Trophoblast cell (in vitro differentiated cells and primary cell): ENCODE measurements at regions not wholly inside any gene's neighbourhood (a gene's known extent, or its start where the extent isn't known, plus 50 kb on each side); places are given as distances from the start of the nearest gene placed in this dataset.
A peak's percentile ranks its signal among the peaks of the same experiment; 100 is the strongest.

ENCODE experiments used
- DNase-seq, 2 donors: peaks; one replicate each; pipeline ENCODE4 v3.0.0-alpha.2; 2016
- H2AFZ ChIP-seq: 2 replicates; pipeline ENCODE4 v1.6.1; 2013; ENCODE audit warnings: low read length, moderate library complexity, mild to moderate bottlenecking; ENCODE audit not compliant: insufficient read depth, poor library complexity
- H2AK5ac ChIP-seq: 2 replicates; pipeline ENCODE4 v1.6.1; 2013; ENCODE audit warnings: mild to moderate bottlenecking, low read length
- H2BK120ac ChIP-seq: 2 replicates; pipeline ENCODE4 v1.6.1; 2013; ENCODE audit warnings: low read length, mild to moderate bottlenecking, moderate library complexity; ENCODE audit not compliant: insufficient read depth, poor library complexity
- H2BK12ac ChIP-seq: 2 replicates; pipeline ENCODE4 v1.6.1; 2013; ENCODE audit warnings: mild to moderate bottlenecking, low read length, moderate library complexity
- H2BK5ac ChIP-seq: 2 replicates; pipeline ENCODE4 v1.6.1; 2013; ENCODE audit warnings: low read length, low read depth, moderate library complexity, mild to moderate bottlenecking; ENCODE audit not compliant: poor library complexity
- H3K14ac ChIP-seq: 2 replicates; pipeline ENCODE4 v1.6.1; 2013; ENCODE audit warnings: mild to moderate bottlenecking, low read length
- H3K18ac ChIP-seq: 2 replicates; pipeline ENCODE4 v1.6.1; 2013; ENCODE audit warnings: mild to moderate bottlenecking, low read length
- H3K23ac ChIP-seq: 2 replicates; pipeline ENCODE4 v1.6.1; 2013; ENCODE audit warnings: low read length
- H3K27ac ChIP-seq: 2 replicates; pipeline ENCODE4 v1.5.1; 2013; ENCODE audit warnings: low read depth, mild to moderate bottlenecking, inconsistent platforms, low read length, moderate library complexity
- H3K27me3 ChIP-seq: 2 replicates; pipeline ENCODE4 v1.6.1; 2013; ENCODE audit warnings: inconsistent platforms, mild to moderate bottlenecking, low read length, moderate library complexity; ENCODE audit not compliant: insufficient read depth
- H3K36me3 ChIP-seq, 2 experiments: 1 replicate in 1 of 2; 2 replicates in 1 of 2; pipeline ENCODE4 v1.6.1; 2013; ENCODE audit warnings: low read length in 2 of 2, mild to moderate bottlenecking in 2 of 2, moderate library complexity in 1 of 2; ENCODE audit not compliant: insufficient read depth in 2 of 2, control insufficient read depth in 1 of 2
- H3K4ac ChIP-seq: 2 replicates; pipeline ENCODE4 v1.6.1; 2013; ENCODE audit warnings: low read depth, mild to moderate bottlenecking, low read length, moderate library complexity
- H3K4me1 ChIP-seq, 2 experiments: 1 replicate in 1 of 2; 2 replicates in 1 of 2; pipeline ENCODE4 v1.6.1; 2013; ENCODE audit warnings: low read length in 2 of 2, mild to moderate bottlenecking in 2 of 2, moderate library complexity in 1 of 2; ENCODE audit not compliant: insufficient read depth in 2 of 2, control insufficient read depth in 1 of 2
- H3K4me2 ChIP-seq: 2 replicates; pipeline ENCODE4 v1.6.1; 2013; ENCODE audit warnings: inconsistent platforms, mild to moderate bottlenecking, low read length, moderate library complexity
- H3K4me3 ChIP-seq: 2 replicates; pipeline ENCODE4 v1.5.1; 2013; ENCODE audit warnings: mild to moderate bottlenecking, low read depth, low read length, inconsistent platforms
- H3K79me1 ChIP-seq: one replicate; pipeline ENCODE4 v1.6.1; 2013; ENCODE audit warnings: low read length
- H3K79me2 ChIP-seq: 2 replicates; pipeline ENCODE4 v1.6.1; 2013; ENCODE audit warnings: low read length, mild to moderate bottlenecking; ENCODE audit not compliant: control insufficient read depth, insufficient read depth, poor library complexity
- H3K9ac ChIP-seq: 2 replicates; pipeline ENCODE4 v1.6.1; 2013; ENCODE audit warnings: mild to moderate bottlenecking, low read length
- H3K9me3 ChIP-seq: 2 replicates; pipeline ENCODE4 v1.6.1; 2013; ENCODE audit warnings: low read depth, mild to moderate bottlenecking, control low read depth, inconsistent platforms, low read length; ENCODE audit not compliant: insufficient read depth
- H4K12ac ChIP-seq: 2 replicates; pipeline ENCODE4 v1.6.1; 2013; ENCODE audit warnings: low read depth, mild to moderate bottlenecking, low read length, moderate library complexity
- H4K8ac ChIP-seq: 2 replicates; pipeline ENCODE4 v1.6.1; 2013; ENCODE audit warnings: low read depth, mild to moderate bottlenecking, low read length, moderate library complexity
- H4K91ac ChIP-seq: one replicate; pipeline ENCODE4 v1.6.1; 2013; ENCODE audit warnings: low read depth, mild to moderate bottlenecking, low read length, moderate library complexity
- WGBS: extraction: QIAGEN DNeasy Blood & Tissue Kit; methylation state at CpG from one replicate; pipeline ENCODE4 v1.1.7; 2013; ENCODE audit warnings: missing lambda C conversion rate; ENCODE audit not compliant: insufficient read length, insufficient coverage; ENCODE audit errors: extremely low coverage; 5-methylcytosine and 5-hydroxymethylcytosine counted together

DNA sequence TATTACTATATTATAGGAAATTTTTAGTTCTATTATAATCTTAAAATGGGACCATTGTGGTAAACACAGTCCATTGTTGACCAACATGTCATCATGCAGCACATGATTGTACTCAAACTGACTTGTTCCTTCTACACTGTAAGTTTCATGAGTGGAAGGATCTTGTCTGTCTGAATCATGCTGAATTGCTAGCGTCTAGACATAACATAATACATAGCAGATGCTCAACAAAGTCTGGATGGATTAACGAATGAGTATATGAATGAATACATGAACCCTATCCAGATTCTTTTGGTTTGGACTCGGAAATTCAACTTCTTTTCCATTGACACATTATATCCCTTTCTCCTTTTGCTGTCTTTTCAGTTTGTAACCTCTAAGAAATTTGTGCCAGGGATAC is 429.2 kb upstream of the SGCD start:
- Histone ChIP-seq H3K27me3 (no peaks in the 10 kb centered on the region), H4K91ac (no peak overlapping the region), H3K27ac (no peak overlapping the region), H3K36me3 (no peaks in the 10 kb centered on the region), H3K4me1 (no peaks in the 10 kb centered on the region), H4K12ac (no peak overlapping the region), H2AK5ac (no peak overlapping the region), H3K18ac (no peak overlapping the region), H3K9me3 (no peaks in the 10 kb centered on the region), H3K79me2 (no peaks in the 10 kb centered on the region), H3K4me3 (no peak overlapping the region), H3K4me2 (no peak overlapping the region), H2AFZ (no peak overlapping the region), H4K8ac (no peak overlapping the region), H3K79me1 (no peaks in the 10 kb centered on the region), H3K9ac (no peak overlapping the region), H2BK12ac (no peak overlapping the region), H2BK120ac (no peak overlapping the region), H2BK5ac (no peak overlapping the region), H3K23ac (no peak overlapping the region), H3K14ac (no peak overlapping the region), H3K4ac (no peak overlapping the region)
- DNase-seq = no peak
- no CpG with 5 or more reads among the region's 3 CpGs for WGBS

DNA sequence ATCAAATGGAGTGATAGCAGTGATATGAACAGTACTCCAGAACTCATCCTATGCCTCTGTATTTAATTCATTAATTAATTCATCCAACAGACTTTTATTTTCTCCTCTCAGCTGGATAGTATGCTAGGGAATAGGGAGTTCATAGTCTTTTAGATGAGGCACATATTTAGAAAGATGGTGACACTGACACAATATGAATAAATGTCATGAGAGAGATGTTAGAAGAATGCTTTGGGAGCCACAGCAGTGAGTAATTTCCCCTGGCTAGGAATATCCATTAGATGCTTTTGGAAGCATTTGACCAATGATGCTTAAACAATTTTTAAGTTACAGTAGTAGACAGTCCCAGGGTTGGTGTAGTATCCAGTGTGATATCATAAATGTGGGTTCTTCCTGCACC is 428.7 kb upstream of the SGCD start:
- Histone ChIP-seq H3K4me1 (no peaks in the 10 kb centered on the region), H3K9me3 (no peaks in the 10 kb centered on the region), H4K8ac (no peak overlapping the region), H2BK5ac (no peak overlapping the region), H3K9ac (no peak overlapping the region), H4K12ac (no peak overlapping the region), H3K18ac (no peak overlapping the region), H3K27me3 (no peaks in the 10 kb centered on the region), H3K4me2 (no peak overlapping the region), H3K79me2 (no peaks in the 10 kb centered on the region), H3K4me3 (no peak overlapping the region), H3K4ac (no peak overlapping the region), H2AFZ (no peak overlapping the region), H3K23ac (no peak overlapping the region), H2BK12ac (no peak overlapping the region), H3K36me3 (no peaks in the 10 kb centered on the region), H4K91ac (no peak overlapping the region), H2BK120ac (no peak overlapping the region), H3K27ac (no peak overlapping the region), H3K14ac (no peak overlapping the region), H2AK5ac (no peak overlapping the region), H3K79me1 (no peaks in the 10 kb centered on the region)
- peak in 1 of 2 donors; percentile 5 for DNase-seq

DNA sequence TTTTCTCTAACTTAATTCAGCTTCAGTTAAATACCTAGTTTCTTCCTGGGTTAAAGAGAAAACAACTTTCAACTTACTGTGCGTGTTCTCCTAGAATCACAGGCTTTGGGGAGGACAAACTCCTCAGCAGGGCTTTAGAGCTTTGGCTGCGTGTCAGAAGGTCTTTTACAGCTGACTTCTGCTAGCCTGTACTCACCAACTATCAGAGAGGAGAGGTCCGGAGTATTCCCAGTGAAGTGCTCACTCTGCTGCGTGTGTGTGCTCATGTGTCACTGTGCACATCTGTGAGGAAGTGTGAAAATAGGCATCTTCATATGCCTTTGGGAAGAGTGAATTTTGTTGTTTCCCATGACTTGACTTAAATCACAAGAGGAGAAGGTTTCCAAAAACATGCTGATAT is 423.2 kb upstream of the SGCD start:
- no peak overlapping the region for H3K14ac ChIP-seq
- H3K79me1 ChIP-seq = no peaks in the 10 kb centered on the region
- no peak for DNase-seq

DNA sequence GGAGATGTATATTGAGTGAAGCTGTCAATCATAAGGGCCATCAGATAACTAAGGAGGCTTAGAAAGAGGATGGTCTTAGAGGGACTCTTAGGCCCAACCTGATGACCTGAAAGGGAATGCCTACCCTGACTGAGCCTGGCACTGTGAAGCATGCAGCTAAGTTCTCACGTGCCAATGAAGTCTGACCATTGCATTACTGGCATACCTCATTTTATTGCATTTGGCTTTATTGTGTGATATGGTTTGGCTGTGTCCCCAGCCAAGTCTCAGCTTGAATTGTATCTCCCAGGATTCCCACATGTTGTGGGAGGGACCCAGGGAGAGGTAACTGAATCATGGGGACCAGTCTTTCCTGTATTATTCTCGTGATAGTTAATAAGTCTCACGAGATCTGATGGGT is 421.6 kb upstream of the SGCD start:
- Histone ChIP-seq H3K18ac (no peak overlapping the region), H2BK5ac (no peak overlapping the region), H2BK12ac (no peak overlapping the region), H3K27ac (no peak overlapping the region), H3K4ac (no peak overlapping the region), H3K27me3 (no peaks in the 10 kb centered on the region), H3K4me1 (no peaks in the 10 kb centered on the region), H4K12ac (no peak overlapping the region), H3K79me2 (no peaks in the 10 kb centered on the region), H3K79me1 (no peaks in the 10 kb centered on the region), H2BK120ac (no peak overlapping the region), H4K91ac (no peak overlapping the region), H3K36me3 (no peaks in the 10 kb centered on the region), H3K4me3 (no peak overlapping the region), H3K14ac (no peak overlapping the region), H3K9me3 (no peaks in the 10 kb centered on the region), H3K9ac (no peak overlapping the region), H3K23ac (no peak overlapping the region), H2AFZ (no peak overlapping the region), H3K4me2 (no peak overlapping the region), H2AK5ac (no peak overlapping the region), H4K8ac (no peak overlapping the region)
- no peak for DNase-seq
- WGBS = no CpG with 5 or more reads among the region's 3 CpGs

More for the DNA sequence above, 423.2 kb upstream of the SGCD start:
- no peak overlapping the region for H2AFZ ChIP-seq
- no peaks in the 10 kb centered on the region for H3K9me3 ChIP-seq
- H2BK5ac ChIP-seq = no peak overlapping the region
- no peak overlapping the region for H3K18ac ChIP-seq
- H2AK5ac ChIP-seq = no peak overlapping the region
- no peak overlapping the region for H3K4ac ChIP-seq
- no peak overlapping the region for H4K12ac ChIP-seq
- H3K79me2 ChIP-seq = no peaks in the 10 kb centered on the region
- H3K27ac ChIP-seq = no peak overlapping the region
- no peak overlapping the region for H3K23ac ChIP-seq
- no peak overlapping the region for H3K9ac ChIP-seq
- no peak overlapping the region for H3K4me3 ChIP-seq
- no peak overlapping the region for H4K91ac ChIP-seq
- no peak overlapping the region for H2BK12ac ChIP-seq
- H4K8ac ChIP-seq = no peak overlapping the region
- H2BK120ac ChIP-seq = no peak overlapping the region
- no CpG with 5 or more reads among the region's 4 CpGs for WGBS
- no peaks in the 10 kb centered on the region for H3K4me1 ChIP-seq
- no peaks in the 10 kb centered on the region for H3K27me3 ChIP-seq
- H3K4me2 ChIP-seq = no peak overlapping the region
- H3K36me3 ChIP-seq = no peaks in the 10 kb centered on the region

DNA sequence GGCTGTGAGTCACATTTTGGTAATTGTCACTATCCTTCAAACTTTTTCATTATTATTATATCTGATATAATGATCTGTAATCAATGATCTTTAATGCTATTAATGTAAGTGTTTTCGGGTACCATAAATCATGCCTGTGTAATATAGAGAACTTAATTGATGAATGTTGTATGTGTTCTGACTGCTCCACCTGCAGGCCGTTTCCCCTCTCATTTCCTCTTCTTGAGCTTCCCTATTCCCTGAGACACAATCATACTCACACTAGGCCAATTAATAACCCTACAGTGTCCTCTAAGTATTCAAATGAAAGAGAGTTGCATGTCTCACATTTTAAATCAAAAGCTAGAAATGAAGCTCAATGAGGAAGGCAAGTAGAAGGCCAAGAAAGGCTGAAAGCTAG is 420.9 kb upstream of the SGCD start:
- no peak overlapping the region for H4K12ac ChIP-seq
- no peak overlapping the region for H3K23ac ChIP-seq
- H3K4ac ChIP-seq = no peak overlapping the region
- no peak overlapping the region for H3K27ac ChIP-seq
- H2AK5ac ChIP-seq = no peak overlapping the region
- no peak overlapping the region for H3K4me3 ChIP-seq
- H4K91ac ChIP-seq = no peak overlapping the region
- H3K27me3 ChIP-seq = no peaks in the 10 kb centered on the region
- H2BK5ac ChIP-seq = no peak overlapping the region
- no peak overlapping the region for H2AFZ ChIP-seq
- no peak for DNase-seq
- no peaks in the 10 kb centered on the region for H3K4me1 ChIP-seq
- no peak overlapping the region for H3K4me2 ChIP-seq
- no CpG with 5 or more reads among the region's 2 CpGs for WGBS
- H3K36me3 ChIP-seq = no peaks in the 10 kb centered on the region
- H2BK120ac ChIP-seq = no peak overlapping the region
- no peak overlapping the region for H3K18ac ChIP-seq
- no peak overlapping the region for H2BK12ac ChIP-seq
- H4K8ac ChIP-seq = no peak overlapping the region
- no peak overlapping the region for H3K14ac ChIP-seq
- H3K79me2 ChIP-seq = no peaks in the 10 kb centered on the region
- no peaks in the 10 kb centered on the region for H3K9me3 ChIP-seq
- H3K9ac ChIP-seq = no peak overlapping the region
- no peaks in the 10 kb centered on the region for H3K79me1 ChIP-seq
